ENCODE measurements at regions not wholly inside any gene's neighbourhood (a gene's known extent, or its start where the extent isn't known, plus 50 kb on each side); places are given as distances from the start of the nearest gene placed in this dataset.

DNA sequence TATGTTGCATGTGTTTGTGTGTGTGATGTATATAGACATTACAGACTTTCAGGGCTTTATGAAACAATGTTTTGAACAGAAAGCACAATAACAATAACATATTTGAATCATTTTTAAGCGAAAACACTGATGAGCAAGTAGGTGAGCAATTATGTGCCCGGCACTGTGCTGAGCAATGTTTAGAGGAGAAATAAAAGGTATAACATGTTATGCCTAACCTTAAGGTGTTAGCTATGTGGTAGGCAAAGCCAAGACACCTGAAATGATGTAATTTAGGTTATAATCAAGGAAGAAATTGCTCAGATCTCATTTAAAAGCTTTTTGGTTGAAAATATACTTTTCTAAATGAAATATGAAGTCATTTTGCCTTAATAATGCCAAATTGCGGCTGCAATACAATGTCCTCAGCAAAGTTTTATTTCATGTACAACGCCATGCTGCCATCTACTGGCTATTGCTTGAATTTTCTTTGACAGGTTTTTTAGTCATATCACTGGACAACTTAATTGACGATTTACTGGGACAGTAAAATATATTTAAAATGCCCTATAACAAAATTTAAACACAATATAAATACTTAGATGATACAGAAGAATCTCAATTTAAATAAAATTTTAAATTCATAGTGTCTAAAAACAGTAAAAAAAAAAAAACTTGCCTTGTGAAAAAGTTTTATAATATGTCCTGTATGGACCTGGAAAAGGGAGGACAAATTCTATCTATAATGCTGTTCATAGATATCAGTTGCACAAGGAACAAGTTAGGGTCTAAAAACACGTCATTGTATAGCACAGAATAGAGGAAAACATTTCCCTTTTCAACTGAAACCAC, 131.1 kb upstream of the CDK1 start:
- no peaks in the 10 kb centered on the region for H3K36me3 Mint-ChIP-seq (ENCODE audit: low read depth)
- no peaks in the 10 kb centered on the region for H3K4me1 Mint-ChIP-seq
- H3K9me3 Mint-ChIP-seq = no peaks in the 10 kb centered on the region
- TF ChIP-seq, protein P1, sequence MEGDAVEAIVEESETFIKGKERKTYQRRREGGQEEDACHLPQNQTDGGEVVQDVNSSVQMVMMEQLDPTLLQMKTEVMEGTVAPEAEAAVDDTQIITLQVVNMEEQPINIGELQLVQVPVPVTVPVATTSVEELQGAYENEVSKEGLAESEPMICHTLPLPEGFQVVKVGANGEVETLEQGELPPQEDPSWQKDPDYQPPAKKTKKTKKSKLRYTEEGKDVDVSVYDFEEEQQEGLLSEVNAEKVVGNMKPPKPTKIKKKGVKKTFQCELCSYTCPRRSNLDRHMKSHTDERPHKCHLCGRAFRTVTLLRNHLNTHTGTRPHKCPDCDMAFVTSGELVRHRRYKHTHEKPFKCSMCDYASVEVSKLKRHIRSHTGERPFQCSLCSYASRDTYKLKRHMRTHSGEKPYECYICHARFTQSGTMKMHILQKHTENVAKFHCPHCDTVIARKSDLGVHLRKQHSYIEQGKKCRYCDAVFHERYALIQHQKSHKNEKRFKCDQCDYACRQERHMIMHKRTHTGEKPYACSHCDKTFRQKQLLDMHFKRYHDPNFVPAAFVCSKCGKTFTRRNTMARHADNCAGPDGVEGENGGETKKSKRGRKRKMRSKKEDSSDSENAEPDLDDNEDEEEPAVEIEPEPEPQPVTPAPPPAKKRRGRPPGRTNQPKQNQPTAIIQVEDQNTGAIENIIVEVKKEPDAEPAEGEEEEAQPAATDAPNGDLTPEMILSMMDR (IDR thresholded peaks at IDR 0.05) = peak; percentile 80
- DNase-seq = peak; percentile 33
- peaks cover 6% of the 10 kb centered on the region for H3K27me3 Mint-ChIP-seq (ENCODE audit: low read depth, poor library complexity)
- H3K27ac Mint-ChIP-seq = no peak overlapping the region
- no peak overlapping the region for H3K4me3 Mint-ChIP-seq

DNA sequence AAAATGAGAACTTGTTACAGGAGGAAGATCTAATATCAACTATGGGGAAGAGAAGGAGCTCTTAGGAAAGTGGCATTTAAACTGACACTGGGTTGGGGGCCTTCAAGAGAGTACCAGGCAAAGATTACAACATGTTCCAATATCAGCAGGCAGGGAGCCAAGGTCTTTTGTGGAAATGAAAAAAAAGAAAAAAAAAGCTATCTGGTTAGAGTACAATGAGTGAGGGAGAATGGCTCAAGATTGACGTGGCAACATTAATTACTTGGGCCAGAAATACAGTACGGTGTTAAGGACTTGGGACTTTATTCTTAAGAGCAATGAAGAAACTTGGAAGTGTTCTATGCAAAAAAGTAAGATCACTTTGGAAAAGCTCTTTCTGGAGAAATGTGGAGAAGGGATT, 132.3 kb upstream of the CDK1 start:
- Mint-ChIP-seq H3K4me3 (no peak overlapping the region), H3K27me3 (ENCODE audit: low read depth, poor library complexity) (peaks cover 6% of the 10 kb centered on the region), H3K4me1 (no peaks in the 10 kb centered on the region), H3K9me3 (no peaks in the 10 kb centered on the region), H3K27ac (no peak overlapping the region), H3K36me3 (ENCODE audit: low read depth) (no peaks in the 10 kb centered on the region)
- TF ChIP-seq, protein P1 (IDR thresholded peaks at IDR 0.05) = no peak
- DNase-seq = no peak

DNA sequence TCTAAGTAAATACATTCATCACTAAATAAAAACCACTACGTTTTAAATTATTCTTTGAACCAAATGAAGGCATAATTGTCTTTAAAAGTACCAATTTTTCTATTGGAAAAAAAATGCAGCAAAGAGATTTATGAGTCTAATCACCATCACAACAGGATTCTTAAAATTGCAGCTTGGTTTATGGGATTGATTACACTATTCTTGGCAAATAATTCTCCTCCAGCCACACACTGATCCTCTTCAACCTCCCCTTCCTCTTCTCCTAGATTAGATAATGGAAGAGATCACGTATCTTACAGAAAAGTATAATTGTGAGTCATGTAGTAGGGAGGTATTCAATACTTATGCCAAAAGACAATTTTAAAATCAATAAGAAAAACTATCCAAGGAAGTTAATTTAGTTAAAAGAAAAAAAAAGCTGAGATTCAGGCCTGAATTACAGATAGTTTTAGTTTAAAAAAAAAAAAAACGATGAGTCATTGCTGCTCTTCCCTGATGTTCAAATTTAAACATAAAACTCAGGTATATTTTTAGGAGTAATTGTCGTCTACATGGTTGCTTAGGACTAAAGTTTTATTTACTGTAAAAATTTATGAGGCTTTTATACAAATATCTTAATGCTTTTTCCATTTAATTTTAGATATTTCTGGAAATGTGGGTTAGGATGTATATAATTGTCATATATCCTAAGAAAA, 133.7 kb upstream of the CDK1 start:
- Mint-ChIP-seq H3K36me3 (ENCODE audit: low read depth) (no peaks in the 10 kb centered on the region), H3K27me3 (ENCODE audit: low read depth, poor library complexity) (peaks cover 6% of the 10 kb centered on the region), H3K27ac (no peak overlapping the region), H3K4me3 (no peak overlapping the region), H3K9me3 (no peaks in the 10 kb centered on the region), H3K4me1 (no peaks in the 10 kb centered on the region)
- TF ChIP-seq, protein P1 (IDR thresholded peaks at IDR 0.05) = no peak
- DNase-seq = no peak

DNA sequence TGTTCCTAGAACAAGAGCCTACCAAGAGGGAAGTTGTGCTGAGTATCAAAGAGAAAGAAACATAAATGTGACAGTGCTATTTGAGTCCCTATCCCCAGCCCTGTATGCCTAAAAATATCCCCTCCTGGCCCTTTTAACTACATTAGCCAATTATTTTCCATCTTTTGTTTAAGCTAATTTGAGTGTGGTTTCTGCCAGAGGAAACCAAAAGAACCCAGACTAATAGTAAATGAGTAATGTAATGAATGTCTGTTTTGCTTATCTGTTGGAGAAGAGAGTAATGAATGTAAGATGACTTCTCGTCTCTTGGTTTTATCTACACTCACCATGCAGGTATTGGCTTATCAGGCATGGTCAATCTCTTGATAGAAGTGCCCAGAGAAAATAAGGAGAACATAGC, 134.4 kb upstream of the CDK1 start:
- Mint-ChIP-seq H3K36me3 (ENCODE audit: low read depth) (no peaks in the 10 kb centered on the region), H3K4me3 (no peak overlapping the region), H3K27ac (no peak overlapping the region), H3K4me1 (no peaks in the 10 kb centered on the region), H3K9me3 (no peaks in the 10 kb centered on the region), H3K27me3 (ENCODE audit: low read depth, poor library complexity) (peaks cover 6% of the 10 kb centered on the region)
- TF ChIP-seq, protein P1 (IDR thresholded peaks at IDR 0.05) = no peak
- no peak for DNase-seq

DNA sequence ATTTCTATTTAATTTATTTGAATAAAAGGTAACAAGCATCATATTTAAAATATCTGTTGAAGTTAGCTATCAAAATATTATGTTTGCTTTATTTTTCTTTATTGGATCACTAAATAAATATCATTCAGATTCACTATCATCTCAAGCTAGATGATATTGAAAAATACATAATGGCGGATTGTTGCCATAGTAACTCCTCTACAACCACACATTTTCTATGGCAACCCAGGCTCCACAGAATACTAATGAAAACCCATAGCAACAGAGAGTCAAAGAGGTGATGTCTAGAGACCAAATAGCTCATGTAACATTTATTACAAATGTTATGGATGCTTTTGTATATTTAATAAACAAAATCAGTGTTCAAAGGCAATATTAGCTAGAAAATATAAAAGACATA, 148.9 kb upstream of the CDK1 start:
- TF ChIP-seq, protein P1 (IDR thresholded peaks at IDR 0.05) = no peak
- H3K9me3 Mint-ChIP-seq = no peaks in the 10 kb centered on the region
- no peaks in the 10 kb centered on the region for H3K27me3 Mint-ChIP-seq (ENCODE audit: low read depth, poor library complexity)
- H3K36me3 Mint-ChIP-seq (ENCODE audit: low read depth) = no peaks in the 10 kb centered on the region
- no peak for DNase-seq
- peaks cover 6% of the 10 kb centered on the region for H3K4me1 Mint-ChIP-seq
- H3K4me3 Mint-ChIP-seq = no peak overlapping the region
- H3K27ac Mint-ChIP-seq = no peak overlapping the region

All from nephron progenitor cell (in vitro differentiated cells).